ENCODE measurements at regions not wholly inside any gene's neighbourhood (a gene's known extent, or its start where the extent isn't known, plus 50 kb on each side); places are given as distances from the start of the nearest gene placed in this dataset.

DNA sequence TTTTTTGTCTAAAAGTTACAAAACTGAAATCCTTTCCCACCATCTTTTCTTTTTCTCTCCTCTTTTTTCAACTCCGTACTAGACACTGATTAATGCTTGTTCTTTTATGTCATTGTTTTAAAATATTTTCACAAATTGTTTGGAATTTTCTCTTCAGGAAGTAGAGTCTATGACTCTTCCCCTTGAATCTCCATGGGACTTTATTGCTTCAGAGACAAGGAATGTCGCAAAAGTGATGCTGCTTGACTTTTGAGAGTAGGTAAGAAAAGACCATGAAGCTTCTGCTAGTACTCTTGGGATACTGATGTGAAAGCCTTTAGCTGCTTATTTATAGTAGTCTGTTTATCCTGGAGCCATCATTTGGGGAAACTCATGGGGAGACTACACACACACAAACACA lies 260.1 kb upstream of the SLC10A2 start:
- no peak for DNase-seq

GRCh38 chr13:103325672-103326071 lies 259.5 kb upstream of the SLC10A2 start:
- DNase-seq: no peak

- no peak for DNase-seq
Observed at GRCh38 chr13:103324641-103325040, 258.4 kb upstream of the SLC10A2 start.

DNA sequence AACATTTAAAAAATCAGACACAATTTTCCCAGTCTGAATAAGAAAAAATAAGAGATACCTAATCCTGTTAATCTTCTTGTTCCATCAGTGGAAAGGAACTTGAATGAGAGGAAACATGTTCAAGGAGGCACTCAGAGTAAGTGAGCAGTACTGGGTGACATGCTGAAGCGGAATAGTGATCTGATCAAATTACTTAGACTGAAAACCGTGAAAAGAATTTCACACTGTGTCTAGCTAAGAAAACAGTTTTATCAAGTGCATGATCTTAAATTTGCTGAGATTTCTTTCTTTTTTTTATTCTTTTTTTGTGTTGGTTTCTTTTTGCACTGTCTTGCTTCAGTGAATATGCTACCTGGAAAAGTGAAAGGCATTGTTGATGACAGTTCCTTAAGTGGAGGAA lies 249.5 kb upstream of the SLC10A2 start:
- DNase-seq: no peak

DNA sequence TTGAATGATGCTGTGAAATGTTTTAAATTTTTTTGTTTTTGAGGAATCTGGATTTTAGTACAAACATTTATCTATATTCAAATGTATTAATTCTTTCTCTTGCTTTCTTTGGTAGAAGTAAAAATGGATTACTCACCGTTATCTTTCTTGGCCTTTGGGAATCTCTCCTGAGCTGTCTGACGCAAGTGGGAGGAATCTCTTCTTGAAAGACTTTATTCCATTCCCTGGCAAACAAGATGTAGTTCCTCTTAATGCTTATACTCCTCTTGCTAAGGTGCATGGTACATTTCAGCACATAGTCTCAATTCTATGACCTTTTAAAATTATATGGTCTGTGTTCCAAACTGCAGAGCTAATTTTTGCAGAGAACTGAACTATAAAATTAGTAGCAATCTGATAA lies 246.2 kb upstream of the SLC10A2 start:
- DNase-seq: no peak

DNA sequence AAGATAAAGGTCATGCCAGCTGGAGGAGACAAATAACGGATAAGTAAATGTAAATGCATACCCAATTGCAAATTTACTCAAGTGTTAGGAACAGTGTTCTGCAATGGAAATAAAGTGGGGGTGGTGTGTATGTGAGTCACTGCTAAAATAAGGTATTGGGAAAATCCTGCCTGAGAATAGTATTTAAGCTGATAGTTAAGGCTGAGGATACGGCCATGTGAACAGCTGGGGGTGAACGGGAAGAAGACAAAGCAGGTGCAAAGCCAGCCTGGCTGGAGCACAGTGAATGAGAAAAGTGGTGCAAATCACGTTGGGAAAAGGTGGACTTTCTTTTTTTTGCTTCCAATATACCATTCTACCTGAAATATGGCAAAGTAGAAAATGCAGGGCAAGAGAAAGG lies 242.4 kb upstream of the SLC10A2 start:
- DNase-seq: no peak

DNA sequence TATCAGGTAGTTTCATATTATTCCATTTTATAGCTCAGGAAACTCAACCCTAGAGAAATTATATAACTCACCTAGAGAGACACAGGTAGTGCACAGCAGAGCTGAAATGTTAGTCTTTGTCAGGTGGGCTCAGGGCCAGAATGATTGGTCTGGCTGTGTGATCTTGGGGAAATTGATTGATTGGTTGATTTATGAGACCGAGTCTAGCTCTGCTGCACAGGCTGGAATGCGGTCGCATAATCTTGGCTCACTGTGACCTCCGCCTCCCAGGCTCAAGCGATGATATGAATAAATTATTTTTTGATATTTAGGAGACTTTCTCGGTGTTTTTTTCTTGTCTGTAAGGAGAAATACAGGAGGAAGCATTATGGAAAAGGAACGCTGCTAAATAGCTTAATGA lies 239.9 kb upstream of the SLC10A2 start:
- no peak for DNase-seq

- no peak for DNase-seq
Observed at GRCh38 chr13:103303078-103303651, 236.9 kb upstream of the SLC10A2 start.

- DNase-seq: no peak
Observed at GRCh38 chr13:103302676-103303075, 236.5 kb upstream of the SLC10A2 start.

- no peak for DNase-seq
Observed at GRCh38 chr13:103299079-103299478, 232.9 kb upstream of the SLC10A2 start.

GRCh38 chr13:103297083-103297482 lies 230.9 kb upstream of the SLC10A2 start:
- DNase-seq: no peak

GRCh38 chr13:103291798-103292572 lies 225.8 kb upstream of the SLC10A2 start:
- DNase-seq: no peak

DNA sequence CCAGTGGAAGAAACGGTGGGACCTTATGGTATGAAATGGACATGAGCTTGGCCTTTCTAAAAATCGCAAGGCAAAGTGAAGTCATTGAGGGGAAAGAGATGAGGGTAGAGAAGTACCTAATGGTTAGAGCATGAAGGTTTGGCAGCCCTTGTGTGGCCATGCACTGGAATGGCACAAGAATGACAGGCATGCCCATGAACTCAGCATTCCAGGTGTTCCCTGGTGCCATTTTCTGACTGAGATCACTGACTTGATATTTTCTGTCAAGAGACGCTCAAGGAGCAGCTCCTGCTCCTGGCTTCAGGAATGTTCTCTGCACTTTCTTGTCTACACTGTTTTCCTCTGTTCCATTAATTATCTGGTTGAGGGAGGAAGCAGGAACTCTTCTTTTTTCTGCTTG lies 225.0 kb upstream of the SLC10A2 start:
- DNase-seq: no peak

- no peak for DNase-seq
Observed at GRCh38 chr13:103289681-103290080, 223.5 kb upstream of the SLC10A2 start.

- no peak for DNase-seq
Observed at GRCh38 chr13:103288114-103288513, 221.9 kb upstream of the SLC10A2 start.

DNA sequence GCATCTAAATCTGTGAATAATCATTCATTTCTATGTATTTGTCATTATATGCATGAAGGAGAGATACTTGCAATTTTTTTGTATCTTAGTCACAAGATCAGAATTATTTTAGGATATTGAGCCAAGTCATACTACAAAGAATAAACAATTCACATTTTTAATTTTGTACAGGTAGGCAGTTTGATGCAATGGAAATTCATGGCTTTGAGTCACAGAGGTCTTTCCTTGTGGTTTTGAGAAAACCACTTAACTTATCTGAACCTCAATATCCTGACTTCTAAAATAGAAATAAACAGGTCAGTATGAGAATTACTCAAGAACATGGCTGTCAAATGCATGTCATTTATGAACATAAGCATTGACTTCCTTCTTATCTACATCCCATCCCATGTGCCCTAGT lies 221.4 kb upstream of the SLC10A2 start:
- DNase-seq: no peak

DNA sequence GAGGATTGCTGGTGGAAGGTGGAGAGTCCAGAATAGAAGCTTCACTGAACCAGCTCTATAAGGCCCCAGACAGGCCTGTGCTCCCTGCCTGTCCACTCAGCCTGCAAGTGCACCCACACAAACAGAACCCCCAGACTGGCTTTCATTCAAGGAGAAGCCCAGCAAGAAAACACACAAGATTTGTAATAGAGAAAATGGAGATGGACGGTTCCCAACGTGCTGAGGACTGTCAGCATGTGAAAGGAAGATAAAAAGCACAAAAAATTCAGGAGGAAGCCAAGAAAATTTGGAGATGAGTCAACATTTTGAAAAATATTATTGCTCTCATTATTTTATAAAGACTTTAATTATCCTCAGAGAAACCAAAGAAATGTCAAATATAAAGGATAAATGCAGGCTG lies 218.2 kb upstream of the SLC10A2 start:
- DNase-seq: no peak

DNA sequence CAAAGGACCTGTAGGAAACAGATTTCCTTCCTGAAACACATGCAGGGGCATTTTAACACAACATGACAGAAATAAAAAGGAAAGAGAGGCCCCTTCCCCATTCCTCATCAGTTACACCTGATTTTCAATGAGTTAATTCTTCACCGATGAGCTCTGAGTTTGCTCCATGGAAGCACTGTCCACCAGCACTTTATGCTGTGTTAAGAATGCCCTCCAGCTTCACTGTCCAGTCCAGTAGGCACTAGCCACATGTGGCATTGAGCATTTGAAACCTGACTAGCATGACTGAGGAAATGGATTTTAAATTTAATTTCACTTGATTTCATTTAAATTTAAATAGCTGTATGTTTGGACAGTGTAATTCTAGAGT lies 217.2 kb upstream of the SLC10A2 start:
- DNase-seq: no peak

- peak; percentile 78 for DNase-seq
Observed at GRCh38 chr13:103282571-103283450, 216.6 kb upstream of the SLC10A2 start.

DNA sequence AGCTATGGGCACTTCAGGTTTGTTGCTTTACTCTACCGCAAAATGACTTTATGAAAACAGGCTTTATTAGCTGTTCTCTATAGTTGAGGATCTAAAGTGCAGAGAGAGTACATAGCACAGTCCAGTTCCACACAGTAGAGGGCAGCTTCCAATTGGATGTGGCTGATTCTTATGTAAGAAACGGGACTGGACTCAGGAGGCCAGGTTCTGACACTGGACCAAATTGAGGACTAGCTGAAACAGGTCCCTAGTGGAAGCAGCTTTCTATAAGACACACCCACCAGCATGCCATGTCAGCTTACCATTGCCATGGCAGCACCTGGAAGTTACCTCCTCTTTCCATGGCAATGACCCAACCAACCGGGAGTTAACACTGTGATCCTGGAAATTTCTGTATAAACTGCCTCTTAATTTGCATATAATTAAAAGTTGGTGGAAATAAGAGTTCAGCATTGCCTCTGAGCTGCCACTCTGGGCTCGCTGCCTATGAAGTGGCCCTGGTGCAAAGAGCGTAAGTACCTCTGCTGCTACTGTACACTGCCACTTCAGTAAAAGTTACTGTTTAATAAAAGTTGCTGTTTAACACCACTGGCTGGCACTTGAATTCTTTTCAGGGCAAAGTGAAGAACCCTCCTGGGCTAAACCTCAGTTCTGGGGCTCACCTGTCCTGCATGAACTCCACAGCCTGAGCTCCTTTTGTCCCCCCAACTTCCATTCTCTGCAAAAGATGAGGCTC lies 211.9 kb upstream of the SLC10A2 start:
- no peak for DNase-seq

DNA sequence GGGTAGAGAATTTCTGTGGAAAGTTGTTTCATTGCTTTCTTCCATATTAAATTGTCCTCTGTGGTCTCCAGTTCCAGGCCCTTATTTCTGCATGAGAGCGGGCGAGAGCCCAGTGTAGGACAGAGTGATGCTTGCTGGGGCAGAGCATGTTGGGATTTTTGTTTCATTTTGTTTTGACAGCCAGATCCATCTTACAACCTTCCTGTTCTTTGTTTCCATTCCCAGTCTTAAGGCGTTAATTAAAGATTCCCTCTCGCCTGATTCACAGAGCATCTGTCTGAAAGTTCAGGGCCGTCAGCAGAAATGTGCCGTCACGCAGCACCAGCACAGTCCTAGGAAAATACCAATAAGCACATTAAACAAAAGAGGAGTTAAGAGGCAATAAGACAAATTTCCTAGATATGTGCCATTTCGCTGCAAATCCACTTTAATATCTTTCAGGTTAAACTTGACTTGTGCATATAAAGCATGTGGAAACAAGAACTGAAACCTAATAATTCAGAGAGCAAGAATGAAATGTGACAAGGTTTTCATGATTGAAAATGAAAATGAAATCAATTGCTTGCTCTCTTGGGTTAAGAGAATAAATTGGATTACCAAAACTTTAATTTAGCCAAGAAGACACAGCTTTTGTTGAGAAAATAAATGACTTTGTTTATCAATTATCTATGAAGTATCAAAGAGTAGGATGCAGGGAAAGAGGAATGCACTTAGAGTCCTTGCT lies 210.7 kb upstream of the SLC10A2 start:
- DNase-seq: no peak

DNA sequence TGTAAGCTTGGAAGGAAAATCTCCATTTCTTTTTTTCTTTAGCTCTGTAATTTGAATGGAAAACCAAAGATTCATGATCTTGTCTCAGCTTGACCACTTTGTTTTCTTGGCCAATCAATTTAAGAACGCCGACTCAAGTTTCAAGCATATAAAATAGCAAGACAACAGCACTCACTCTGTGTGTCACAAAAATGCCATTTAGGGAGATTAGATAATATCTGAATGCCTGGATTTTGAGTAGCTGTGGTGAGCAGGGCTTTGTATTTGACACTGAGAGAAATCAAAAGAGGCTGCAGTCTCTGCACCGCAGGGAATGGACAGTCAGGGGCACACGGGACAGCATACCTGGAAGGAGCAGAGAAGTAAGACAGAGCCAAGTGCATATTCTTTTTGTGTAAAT lies 209.5 kb upstream of the SLC10A2 start:
- no peak for DNase-seq

Measured in renal pelvis (tissue), 1 donor.